Omental fat pad (tissue), 3 donors: ENCODE measurements at regions not wholly inside any gene's neighbourhood (a gene's known extent, or its start where the extent isn't known, plus 50 kb on each side); places are given as distances from the start of the nearest gene placed in this dataset.

Experiments used
- ATAC-seq: fragments of 150-250 bp; one replicate; pipeline ENCODE4 v1.9.1; 2016; ENCODE audit warnings: mild to moderate bottlenecking, moderate library complexity; ENCODE audit not compliant: low FRiP score
- DNase-seq: peaks from one replicate; pipeline ENCODE4 v3.0.0-alpha.2; 2019; ENCODE audit warnings: low spot score
- TF ChIP-seq, protein P1 (sequence below), 3 donors: fragments of 450-650 bp; IDR thresholded peaks; one replicate each; pipeline ENCODE4 v1.5.1; 2016 to 2017; ENCODE audit warnings: antibody characterized with exemption in 3 of 3, mild to moderate bottlenecking in 3 of 3, moderate library complexity in 2 of 3

DNA sequence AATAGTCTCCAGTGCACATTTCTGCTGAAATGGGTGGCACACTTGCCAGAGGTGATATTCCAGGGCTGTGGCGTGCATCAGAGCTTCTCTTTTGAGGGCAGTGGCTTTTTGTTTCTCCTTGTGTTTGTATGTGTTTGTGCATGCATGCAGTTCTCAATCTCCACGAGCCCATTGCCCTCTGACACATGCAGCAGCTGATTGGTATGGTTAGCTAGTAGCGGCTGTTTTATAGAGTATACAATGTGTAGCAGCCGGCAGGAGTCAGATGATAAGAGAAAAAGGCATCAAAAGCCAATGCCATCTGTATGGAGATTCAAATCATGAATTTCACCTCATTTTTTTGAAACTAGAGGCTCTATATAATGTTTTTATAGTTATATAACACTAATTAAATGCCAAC lies 616.9 kb upstream of the STXBP6 start:
- DNase-seq (no peak), ATAC-seq (no peak)
- TF ChIP-seq, protein P1, sequence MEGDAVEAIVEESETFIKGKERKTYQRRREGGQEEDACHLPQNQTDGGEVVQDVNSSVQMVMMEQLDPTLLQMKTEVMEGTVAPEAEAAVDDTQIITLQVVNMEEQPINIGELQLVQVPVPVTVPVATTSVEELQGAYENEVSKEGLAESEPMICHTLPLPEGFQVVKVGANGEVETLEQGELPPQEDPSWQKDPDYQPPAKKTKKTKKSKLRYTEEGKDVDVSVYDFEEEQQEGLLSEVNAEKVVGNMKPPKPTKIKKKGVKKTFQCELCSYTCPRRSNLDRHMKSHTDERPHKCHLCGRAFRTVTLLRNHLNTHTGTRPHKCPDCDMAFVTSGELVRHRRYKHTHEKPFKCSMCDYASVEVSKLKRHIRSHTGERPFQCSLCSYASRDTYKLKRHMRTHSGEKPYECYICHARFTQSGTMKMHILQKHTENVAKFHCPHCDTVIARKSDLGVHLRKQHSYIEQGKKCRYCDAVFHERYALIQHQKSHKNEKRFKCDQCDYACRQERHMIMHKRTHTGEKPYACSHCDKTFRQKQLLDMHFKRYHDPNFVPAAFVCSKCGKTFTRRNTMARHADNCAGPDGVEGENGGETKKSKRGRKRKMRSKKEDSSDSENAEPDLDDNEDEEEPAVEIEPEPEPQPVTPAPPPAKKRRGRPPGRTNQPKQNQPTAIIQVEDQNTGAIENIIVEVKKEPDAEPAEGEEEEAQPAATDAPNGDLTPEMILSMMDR (IDR thresholded peaks at IDR 0.05) = no peak

DNA sequence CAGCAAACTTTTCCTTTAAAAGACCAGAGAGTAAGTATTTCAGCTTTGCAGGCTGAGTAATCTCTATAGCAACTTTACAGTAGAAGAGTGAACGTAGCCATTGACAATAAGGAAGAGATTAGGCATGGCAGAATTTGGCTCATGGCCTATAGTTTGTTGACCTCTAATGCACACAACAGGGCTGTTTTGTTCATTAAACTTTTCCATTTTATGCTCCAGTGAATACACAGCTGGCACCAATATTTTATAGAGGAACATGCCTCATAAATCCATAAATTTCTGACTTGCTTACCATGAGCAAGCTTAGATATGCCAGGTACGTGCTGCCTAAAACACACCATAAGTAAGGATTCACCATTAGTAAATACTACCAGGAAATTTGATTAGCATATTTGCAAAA lies 609.0 kb upstream of the STXBP6 start:
- DNase-seq (no peak), ATAC-seq (no peak)
- TF ChIP-seq, protein P1 (IDR thresholded peaks at IDR 0.05) = no peak

DNA sequence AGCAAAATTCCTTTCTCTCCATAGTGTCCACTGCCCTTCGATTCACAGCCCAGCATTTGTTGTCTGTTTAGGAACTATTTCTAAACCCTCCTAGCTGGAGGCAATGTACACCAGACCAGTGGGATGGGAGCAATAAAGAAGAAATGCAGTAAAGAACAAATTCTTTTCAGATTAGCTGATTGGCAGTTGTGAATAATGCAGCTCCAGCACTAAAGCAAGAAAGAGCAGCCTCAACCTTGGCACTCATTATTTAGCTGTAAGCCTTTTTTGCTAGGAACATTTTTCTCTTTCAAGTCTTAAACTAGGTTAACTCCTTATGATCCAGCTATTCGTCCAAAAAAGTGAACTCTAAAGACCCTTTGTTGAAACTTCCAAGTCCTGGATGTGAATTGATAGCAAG lies 580.5 kb upstream of the STXBP6 start:
- TF ChIP-seq, protein P1 (IDR thresholded peaks at IDR 0.05) = no peak
- no peak for DNase-seq
- no peak for ATAC-seq

DNA sequence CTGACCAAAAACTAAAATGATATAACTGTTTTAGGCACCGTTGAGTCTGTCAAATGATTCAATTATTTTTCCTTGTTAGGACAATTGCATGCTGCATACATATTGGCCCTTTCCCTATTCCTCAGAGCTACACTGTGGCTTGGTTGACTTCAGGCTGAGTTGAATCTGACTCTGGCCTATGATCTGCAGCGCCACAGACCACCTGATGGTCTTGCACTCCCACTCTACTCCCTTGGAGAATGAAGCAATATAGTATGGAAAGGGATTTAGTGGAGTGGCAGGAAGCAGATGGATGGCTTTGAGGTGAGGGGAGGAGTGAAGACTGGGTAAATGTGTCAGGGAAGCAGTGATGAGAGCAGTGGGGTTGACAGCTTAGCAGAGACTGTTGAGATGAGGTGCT lies 579.0 kb upstream of the STXBP6 start:
- no peak for DNase-seq
- TF ChIP-seq, protein P1 (IDR thresholded peaks at IDR 0.05) = no peak
- no peak for ATAC-seq

DNA sequence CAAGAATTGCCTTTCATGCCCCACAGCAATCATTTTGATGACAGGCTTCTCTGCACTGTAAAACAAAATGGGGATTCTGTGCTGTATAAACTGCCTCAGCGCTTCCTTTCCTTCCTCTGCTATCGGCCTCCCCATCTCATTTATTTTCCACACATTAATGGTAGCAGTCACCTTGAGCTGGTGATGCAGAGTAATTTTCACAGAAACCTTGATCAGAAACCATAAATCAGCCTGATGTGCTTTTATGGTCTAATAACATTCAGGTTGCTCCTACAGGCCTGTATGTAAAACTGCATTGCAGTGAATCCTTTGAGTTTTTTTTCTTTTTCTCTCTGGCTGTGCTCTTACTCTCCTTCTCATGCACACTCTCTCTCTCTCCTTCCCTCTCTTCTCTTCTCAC lies 578.4 kb upstream of the STXBP6 start:
- TF ChIP-seq, protein P1 (IDR thresholded peaks at IDR 0.05) = no peak
- no peak for ATAC-seq

DNA sequence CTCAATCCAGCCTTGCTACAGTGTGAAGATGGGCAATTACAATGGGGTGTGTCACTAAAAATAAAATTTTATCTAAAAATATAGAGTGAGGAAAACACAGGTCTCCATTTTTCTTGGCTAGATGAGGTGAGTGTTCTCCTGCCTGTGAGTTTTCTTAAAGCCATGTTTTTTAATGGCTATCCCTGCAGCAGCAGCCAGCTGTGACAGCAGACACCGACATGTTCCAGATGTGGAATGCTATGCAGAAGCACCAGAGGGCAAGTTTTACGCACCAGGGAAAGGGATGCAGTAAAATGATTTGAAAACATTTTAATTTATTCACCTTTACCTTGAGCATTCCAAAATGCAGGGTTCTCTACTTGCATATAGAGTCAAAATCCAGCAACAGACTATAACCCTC lies 577.0 kb upstream of the STXBP6 start:
- TF ChIP-seq, protein P1 (IDR thresholded peaks at IDR 0.05) = no peak
- ATAC-seq (no peak), DNase-seq (no peak)

More for the DNA sequence above, 578.4 kb upstream of the STXBP6 start:
- DNase-seq = no peak

DNA sequence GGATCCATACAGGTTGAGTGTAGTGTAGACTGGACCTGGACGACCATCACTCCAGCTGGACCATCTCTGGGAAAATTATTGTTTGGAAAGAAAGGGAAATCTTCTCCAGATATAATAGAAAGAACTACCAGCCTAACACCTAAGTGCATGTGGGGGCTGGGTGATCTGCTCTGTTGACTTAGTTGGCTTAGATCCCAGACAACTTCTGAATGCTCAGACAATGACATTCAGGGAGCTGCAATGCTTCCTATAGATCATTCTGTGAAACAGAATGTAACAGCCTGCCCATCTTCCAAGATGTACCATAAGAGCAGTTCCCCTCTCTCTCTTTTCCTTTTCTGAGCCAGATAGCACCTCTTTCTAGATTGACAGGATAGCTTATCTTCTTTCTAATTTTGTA lies 572.8 kb upstream of the STXBP6 start:
- no peak for ATAC-seq
- TF ChIP-seq, protein P1 (IDR thresholded peaks at IDR 0.05) = no peak

More for the DNA sequence above, 572.8 kb upstream of the STXBP6 start:
- no peak for DNase-seq
